ENCODE measurements at regions not wholly inside any gene's neighbourhood (a gene's known extent, or its start where the extent isn't known, plus 50 kb on each side); places are given as distances from the start of the nearest gene placed in this dataset.

GRCh38 chr2:60094450-60094929 lies 459.0 kb downstream of the BCL11A start:
- TF ChIP-seq CTCF (conservative IDR thresholded peaks at IDR 0.05; ENCODE audit: control insufficient read depth, insufficient read depth, low read depth, low read length): no peak
- H3K4me3 ChIP-seq (ENCODE audit: control insufficient read depth, low read depth, low read length): no peak overlapping the region
- DNase-seq (ENCODE audit: low read depth): no peak

GRCh38 chr2:60092781-60093180 lies 460.7 kb downstream of the BCL11A start:
- no peak for TF ChIP-seq CTCF (conservative IDR thresholded peaks at IDR 0.05; ENCODE audit: control insufficient read depth, insufficient read depth, low read depth, low read length)
- DNase-seq (ENCODE audit: low read depth): no peak
- H3K4me3 ChIP-seq (ENCODE audit: control insufficient read depth, low read depth, low read length): no peak overlapping the region

GRCh38 chr2:60091894-60092293 lies 461.6 kb downstream of the BCL11A start:
- H3K4me3 ChIP-seq (ENCODE audit: control insufficient read depth, low read depth, low read length): no peak overlapping the region
- TF ChIP-seq CTCF (conservative IDR thresholded peaks at IDR 0.05; ENCODE audit: control insufficient read depth, insufficient read depth, low read depth, low read length): no peak
- no peak for DNase-seq (ENCODE audit: low read depth)

- H3K4me3 ChIP-seq (ENCODE audit: control insufficient read depth, low read depth, low read length): no peak overlapping the region
- DNase-seq (ENCODE audit: low read depth): no peak
- TF ChIP-seq CTCF (conservative IDR thresholded peaks at IDR 0.05; ENCODE audit: control insufficient read depth, insufficient read depth, low read depth, low read length): no peak
Observed at GRCh38 chr2:60091266-60091665, 462.2 kb downstream of the BCL11A start.

- no peak overlapping the region for H3K4me3 ChIP-seq (ENCODE audit: control insufficient read depth, low read depth, low read length)
- no peak for TF ChIP-seq CTCF (conservative IDR thresholded peaks at IDR 0.05; ENCODE audit: control insufficient read depth, insufficient read depth, low read depth, low read length)
- DNase-seq (ENCODE audit: low read depth): no peak
Observed at GRCh38 chr2:60079562-60079961, 473.9 kb downstream of the BCL11A start.

GRCh38 chr2:60075048-60075447 lies 478.4 kb downstream of the BCL11A start:
- no peak overlapping the region for H3K4me3 ChIP-seq (ENCODE audit: control insufficient read depth, low read depth, low read length)
- DNase-seq (ENCODE audit: low read depth): no peak
- no peak for TF ChIP-seq CTCF (conservative IDR thresholded peaks at IDR 0.05; ENCODE audit: control insufficient read depth, insufficient read depth, low read depth, low read length)

- no peak overlapping the region for H3K4me3 ChIP-seq (ENCODE audit: control insufficient read depth, low read depth, low read length)
- DNase-seq (ENCODE audit: low read depth): no peak
- no peak for TF ChIP-seq CTCF (conservative IDR thresholded peaks at IDR 0.05; ENCODE audit: control insufficient read depth, insufficient read depth, low read depth, low read length)
Observed at GRCh38 chr2:60073201-60073600, 480.3 kb downstream of the BCL11A start.
